ENCODE measurements at regions not wholly inside any gene's neighbourhood (a gene's known extent, or its start where the extent isn't known, plus 50 kb on each side); places are given as distances from the start of the nearest gene placed in this dataset.
A peak's percentile ranks its signal among the peaks of the same experiment; 100 is the strongest.

DNA sequence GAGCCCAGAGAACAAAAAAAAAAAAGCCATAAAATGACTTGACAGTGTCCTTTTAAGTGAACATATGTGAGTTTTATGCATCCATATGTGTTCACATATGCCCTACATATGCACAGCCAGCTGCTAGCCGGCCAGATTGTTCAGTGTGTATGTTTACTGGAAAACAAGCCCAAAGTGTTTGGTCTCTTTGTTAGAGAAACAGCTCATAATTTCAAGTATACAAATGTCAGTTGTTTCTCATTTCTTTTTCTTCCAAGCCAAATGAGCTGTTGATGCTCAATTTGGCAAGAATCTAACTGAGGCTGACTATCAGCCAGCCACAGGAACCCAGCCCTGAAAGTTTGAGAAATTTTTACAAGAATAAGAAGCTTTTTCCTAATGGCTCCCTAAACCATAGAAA, 60.8 kb upstream of the TSPAN8 start:
- Histone ChIP-seq H3K27me3 (no peaks in the 10 kb centered on the region), H3K9me3 (no peaks in the 10 kb centered on the region), H3K27ac (no peak overlapping the region), H3K36me3 (no peaks in the 10 kb centered on the region), H3K4me3 (no peak overlapping the region), H3K4me1 (no peaks in the 10 kb centered on the region)
- TF ChIP-seq, protein P1, sequence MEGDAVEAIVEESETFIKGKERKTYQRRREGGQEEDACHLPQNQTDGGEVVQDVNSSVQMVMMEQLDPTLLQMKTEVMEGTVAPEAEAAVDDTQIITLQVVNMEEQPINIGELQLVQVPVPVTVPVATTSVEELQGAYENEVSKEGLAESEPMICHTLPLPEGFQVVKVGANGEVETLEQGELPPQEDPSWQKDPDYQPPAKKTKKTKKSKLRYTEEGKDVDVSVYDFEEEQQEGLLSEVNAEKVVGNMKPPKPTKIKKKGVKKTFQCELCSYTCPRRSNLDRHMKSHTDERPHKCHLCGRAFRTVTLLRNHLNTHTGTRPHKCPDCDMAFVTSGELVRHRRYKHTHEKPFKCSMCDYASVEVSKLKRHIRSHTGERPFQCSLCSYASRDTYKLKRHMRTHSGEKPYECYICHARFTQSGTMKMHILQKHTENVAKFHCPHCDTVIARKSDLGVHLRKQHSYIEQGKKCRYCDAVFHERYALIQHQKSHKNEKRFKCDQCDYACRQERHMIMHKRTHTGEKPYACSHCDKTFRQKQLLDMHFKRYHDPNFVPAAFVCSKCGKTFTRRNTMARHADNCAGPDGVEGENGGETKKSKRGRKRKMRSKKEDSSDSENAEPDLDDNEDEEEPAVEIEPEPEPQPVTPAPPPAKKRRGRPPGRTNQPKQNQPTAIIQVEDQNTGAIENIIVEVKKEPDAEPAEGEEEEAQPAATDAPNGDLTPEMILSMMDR (IDR thresholded peaks at IDR 0.05), result no peak
- DNase-seq (ENCODE audit: low spot score), result no peak

DNA sequence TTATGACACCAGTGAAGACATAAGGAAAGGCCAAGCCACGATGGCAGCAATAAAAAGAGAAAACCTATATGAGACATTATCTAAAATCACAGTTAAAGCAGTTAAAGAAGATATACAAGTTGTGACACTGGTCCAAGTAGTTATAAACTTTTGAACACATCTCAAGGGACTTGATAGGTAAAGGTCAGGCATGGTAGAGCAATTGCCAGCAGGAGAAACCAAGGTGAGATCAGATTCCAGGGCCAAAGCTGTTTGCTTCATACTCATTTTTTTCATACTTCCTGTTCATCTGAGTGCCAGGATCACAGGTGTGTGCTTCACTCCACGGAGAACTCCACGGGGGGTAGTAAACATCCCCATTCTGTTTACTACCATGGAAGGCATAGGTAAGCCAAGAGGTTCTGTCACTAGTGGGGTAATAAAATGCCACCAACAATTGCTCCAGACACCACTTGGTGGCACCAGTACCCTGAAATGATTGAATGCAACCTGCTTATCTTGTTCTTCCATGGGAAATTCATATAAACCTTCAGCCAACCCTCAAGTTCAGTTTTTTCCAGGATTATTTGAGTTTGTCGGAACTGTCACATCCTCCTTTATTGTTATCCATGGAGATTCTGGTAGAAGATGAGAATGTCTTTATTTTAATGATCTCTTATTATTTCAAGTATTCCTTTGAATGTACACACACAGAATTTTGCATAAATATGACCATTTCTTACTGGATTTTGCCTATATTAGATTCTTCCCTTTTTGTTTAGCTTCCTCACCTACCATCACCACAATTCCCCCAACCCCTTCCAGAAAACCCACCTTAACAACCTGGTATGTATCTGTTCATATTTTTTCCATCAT, 59.2 kb upstream of the TSPAN8 start:
- no peak overlapping the region for H3K27ac ChIP-seq
- TF ChIP-seq, protein P1 (IDR thresholded peaks at IDR 0.05), result peak in 1 of 2 donors; percentile 36
- H3K4me1 ChIP-seq, result no peaks in the 10 kb centered on the region
- DNase-seq (ENCODE audit: low spot score), result no peak
- H3K9me3 ChIP-seq, result no peaks in the 10 kb centered on the region
- H3K36me3 ChIP-seq, result no peaks in the 10 kb centered on the region
- H3K27me3 ChIP-seq, result no peaks in the 10 kb centered on the region
- no peak overlapping the region for H3K4me3 ChIP-seq

DNA sequence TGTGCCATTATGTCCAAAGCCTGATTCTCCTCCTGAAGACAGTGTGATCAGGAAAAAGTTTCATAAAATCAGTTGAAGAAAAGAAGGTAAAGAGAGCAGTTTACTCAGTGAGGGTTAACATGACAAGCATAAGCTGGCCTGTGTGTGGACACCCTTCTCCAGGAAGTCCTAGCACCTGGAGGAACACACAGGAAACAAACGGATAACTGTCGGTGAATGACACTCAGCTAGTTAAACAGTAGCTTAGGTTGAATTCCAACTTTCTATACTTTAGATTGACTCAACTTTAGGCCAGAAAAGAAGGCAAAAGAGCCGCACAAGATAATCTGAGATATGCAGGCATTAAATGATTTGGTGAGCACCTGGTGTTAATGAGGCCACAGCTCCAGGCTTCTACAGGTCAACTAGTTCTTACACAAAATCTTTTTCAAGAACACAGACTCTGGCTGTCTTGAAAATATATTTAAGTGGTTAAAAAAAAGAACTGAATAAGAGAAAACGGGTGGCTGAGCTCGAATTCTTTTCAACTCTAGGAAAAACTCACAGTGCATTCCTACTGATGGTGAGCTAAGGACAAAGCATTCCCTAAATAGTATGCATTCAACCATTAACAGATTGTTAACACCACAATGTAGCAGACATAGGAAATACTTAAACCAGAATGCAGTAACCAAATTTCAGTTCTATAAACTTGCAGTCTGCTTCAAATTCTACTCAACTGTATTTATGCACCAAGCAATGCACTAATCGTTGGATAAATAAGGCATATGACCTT, 56.9 kb upstream of the TSPAN8 start:
- no peaks in the 10 kb centered on the region for H3K9me3 ChIP-seq
- TF ChIP-seq, protein P1 (IDR thresholded peaks at IDR 0.05), result no peak
- no peak for DNase-seq (ENCODE audit: low spot score)
- no peak overlapping the region for H3K27ac ChIP-seq
- H3K4me1 ChIP-seq, result no peaks in the 10 kb centered on the region
- no peak overlapping the region for H3K4me3 ChIP-seq
- no peaks in the 10 kb centered on the region for H3K27me3 ChIP-seq
- H3K36me3 ChIP-seq, result no peaks in the 10 kb centered on the region

DNA sequence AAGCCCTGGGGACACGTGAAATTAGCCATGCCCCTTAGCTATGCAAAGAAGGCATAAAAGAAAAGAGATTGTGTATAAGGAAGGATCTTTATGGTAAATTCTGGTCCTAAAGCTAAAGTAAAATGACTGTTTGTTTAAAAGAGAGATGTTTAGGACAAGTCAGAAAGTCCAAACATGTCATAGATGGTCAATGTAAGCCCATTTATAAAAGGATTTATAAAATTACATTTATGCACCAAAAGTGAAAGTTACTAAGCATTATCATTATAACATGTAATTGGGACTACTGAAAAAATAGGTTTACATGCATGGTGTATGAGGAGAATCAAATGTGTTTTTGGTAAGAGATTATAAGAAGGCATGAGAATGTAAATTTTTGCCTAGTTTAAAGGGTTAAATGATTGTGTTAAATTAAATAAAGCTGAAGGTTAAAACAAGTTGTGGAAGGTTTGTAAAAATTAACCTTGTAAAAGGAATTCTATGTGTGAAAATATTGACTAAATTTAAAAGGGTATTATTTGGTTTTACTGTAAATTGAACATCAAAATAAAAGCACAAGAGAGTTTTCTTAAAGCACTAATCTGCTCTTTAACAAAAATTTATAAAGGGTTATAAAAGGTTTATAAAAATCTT, 50.4 kb upstream of the TSPAN8 start:
- Histone ChIP-seq H3K9me3 (no peaks in the 10 kb centered on the region), H3K27me3 (no peaks in the 10 kb centered on the region), H3K4me1 (no peaks in the 10 kb centered on the region), H3K4me3 (no peak overlapping the region), H3K36me3 (no peaks in the 10 kb centered on the region), H3K27ac (no peak overlapping the region)
- TF ChIP-seq, protein P1 (IDR thresholded peaks at IDR 0.05), result no peak
- DNase-seq (ENCODE audit: low spot score), result no peak

Data from right atrium auricular region (tissue), 2 donors.